Body of pancreas (tissue), 4 donors: ENCODE measurements at regions not wholly inside any gene's neighbourhood (a gene's known extent, or its start where the extent isn't known, plus 50 kb on each side); places are given as distances from the start of the nearest gene placed in this dataset.
A peak's percentile ranks its signal among the peaks of the same experiment; 100 is the strongest.

Experiments
- ATAC-seq: fragments of 150-250 bp; one replicate; pipeline ENCODE4 v1.9.1; 2016
- DNase-seq, 4 donors: peaks; one replicate each; pipeline ENCODE4 v3.0.0-alpha.2; 2019
- H3K27ac ChIP-seq, 4 donors: fragments of 200-600 bp; sonication (generic); 1 replicate in 3 of 4; 2 replicates in 1 of 4; pipeline versions ENCODE4 v1.5.1 to v1.6.1; 2016 to 2019; ENCODE audit warnings: mild to moderate bottlenecking in 1 of 4, mixed read lengths in 1 of 4, moderate library complexity in 1 of 4
- H3K27me3 ChIP-seq, 2 donors: fragments of 200-600 bp; sonication (generic); one replicate each; pipeline ENCODE4 v1.6.0; 2016; ENCODE audit warnings: mild to moderate bottlenecking in 1 of 2
- H3K36me3 ChIP-seq, 2 donors: fragments of 200-600 bp; sonication (generic); replicated peaks in 1 of 2; 2 replicates each; pipeline ENCODE4 v1.5.1; 2016; ENCODE audit warnings: low read depth in 2 of 2; ENCODE audit not compliant: insufficient read depth in 1 of 2
- H3K4me1 ChIP-seq: fragments of 200-600 bp; sonication (generic); one replicate; pipeline ENCODE4 v1.6.0; 2016
- H3K4me3 ChIP-seq, 2 donors: fragments of 200-600 bp; sonication (generic); 1 replicate in 1 of 2; 2 replicates in 1 of 2; pipeline ENCODE4 v1.5.1; 2016 to 2019
- H3K9me3 ChIP-seq, 3 donors: fragments of 200-600 bp; sonication (generic); 1 replicate in 2 of 3; 2 replicates in 1 of 3; pipeline ENCODE4 v1.5.1; 2016
- POLR2A ChIP-seq, 3 donors: fragments of 450-650 bp; IDR thresholded peaks; one replicate each; pipeline ENCODE4 v1.6.1; 2016; ENCODE audit warnings: antibody characterized with exemption in 3 of 3, mild to moderate bottlenecking in 2 of 3
- WGBS, 2 donors: methylation state at CpG; one replicate each; pipeline ENCODE4 v1.1.5; 2017; 5-methylcytosine and 5-hydroxymethylcytosine counted together
- intact Hi-C: fragments of 100-400 bp; cut with DNase I; formaldehyde crosslinking; loops from one replicate; pipeline ENCODE4 v1.15.1; 2023
- TF ChIP-seq, protein P1 (sequence below), 7 experiments: fragments of 450-650 bp in 4 of 7; fragments of 200-600 bp in 3 of 7; sonication (generic) in 3 of 7; IDR thresholded peaks; one replicate each; pipeline ENCODE4 v1.5.1; 2016 to 2019; ENCODE audit warnings: antibody characterized with exemption in 7 of 7

DNA sequence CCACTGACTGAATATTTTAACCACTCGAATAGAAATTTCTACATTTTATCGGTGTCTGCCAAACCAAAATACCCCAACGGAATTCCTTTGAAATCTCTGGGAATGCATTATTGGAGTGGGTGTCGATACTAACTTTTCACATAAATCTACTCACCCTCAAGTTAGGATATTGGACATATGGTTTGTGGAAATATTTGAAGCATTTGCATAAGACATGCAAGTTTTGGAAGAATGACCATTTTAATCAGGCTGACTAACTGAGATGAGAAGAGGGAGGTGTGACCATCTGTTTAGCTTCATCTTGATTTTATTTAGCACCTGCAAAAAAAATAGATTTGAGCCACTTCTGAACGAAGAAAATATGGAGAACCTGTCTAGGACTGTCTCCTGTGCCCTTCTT is 61.2 kb downstream of the KLF6 start:
- Histone ChIP-seq H3K27me3 (no peaks in the 10 kb centered on the region), H3K4me3 (no peak overlapping the region), H3K36me3 (no peaks in the 10 kb centered on the region), H3K4me1 (peaks cover 18% of the 10 kb centered on the region), H3K9me3 (no peaks in the 10 kb centered on the region), H3K27ac (no peak overlapping the region)
- DNase-seq (no peak), ATAC-seq (no peak)
- WGBS, 2 donors: 77 to 82% methylated on average over 5 of the region's 5 CpGs
- TF ChIP-seq, protein P1, sequence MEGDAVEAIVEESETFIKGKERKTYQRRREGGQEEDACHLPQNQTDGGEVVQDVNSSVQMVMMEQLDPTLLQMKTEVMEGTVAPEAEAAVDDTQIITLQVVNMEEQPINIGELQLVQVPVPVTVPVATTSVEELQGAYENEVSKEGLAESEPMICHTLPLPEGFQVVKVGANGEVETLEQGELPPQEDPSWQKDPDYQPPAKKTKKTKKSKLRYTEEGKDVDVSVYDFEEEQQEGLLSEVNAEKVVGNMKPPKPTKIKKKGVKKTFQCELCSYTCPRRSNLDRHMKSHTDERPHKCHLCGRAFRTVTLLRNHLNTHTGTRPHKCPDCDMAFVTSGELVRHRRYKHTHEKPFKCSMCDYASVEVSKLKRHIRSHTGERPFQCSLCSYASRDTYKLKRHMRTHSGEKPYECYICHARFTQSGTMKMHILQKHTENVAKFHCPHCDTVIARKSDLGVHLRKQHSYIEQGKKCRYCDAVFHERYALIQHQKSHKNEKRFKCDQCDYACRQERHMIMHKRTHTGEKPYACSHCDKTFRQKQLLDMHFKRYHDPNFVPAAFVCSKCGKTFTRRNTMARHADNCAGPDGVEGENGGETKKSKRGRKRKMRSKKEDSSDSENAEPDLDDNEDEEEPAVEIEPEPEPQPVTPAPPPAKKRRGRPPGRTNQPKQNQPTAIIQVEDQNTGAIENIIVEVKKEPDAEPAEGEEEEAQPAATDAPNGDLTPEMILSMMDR (IDR thresholded peaks at IDR 0.05): no peak
- no peak for TF ChIP-seq POLR2A (IDR thresholded peaks at IDR 0.05)
- intact Hi-C loops: no loop called here

DNA sequence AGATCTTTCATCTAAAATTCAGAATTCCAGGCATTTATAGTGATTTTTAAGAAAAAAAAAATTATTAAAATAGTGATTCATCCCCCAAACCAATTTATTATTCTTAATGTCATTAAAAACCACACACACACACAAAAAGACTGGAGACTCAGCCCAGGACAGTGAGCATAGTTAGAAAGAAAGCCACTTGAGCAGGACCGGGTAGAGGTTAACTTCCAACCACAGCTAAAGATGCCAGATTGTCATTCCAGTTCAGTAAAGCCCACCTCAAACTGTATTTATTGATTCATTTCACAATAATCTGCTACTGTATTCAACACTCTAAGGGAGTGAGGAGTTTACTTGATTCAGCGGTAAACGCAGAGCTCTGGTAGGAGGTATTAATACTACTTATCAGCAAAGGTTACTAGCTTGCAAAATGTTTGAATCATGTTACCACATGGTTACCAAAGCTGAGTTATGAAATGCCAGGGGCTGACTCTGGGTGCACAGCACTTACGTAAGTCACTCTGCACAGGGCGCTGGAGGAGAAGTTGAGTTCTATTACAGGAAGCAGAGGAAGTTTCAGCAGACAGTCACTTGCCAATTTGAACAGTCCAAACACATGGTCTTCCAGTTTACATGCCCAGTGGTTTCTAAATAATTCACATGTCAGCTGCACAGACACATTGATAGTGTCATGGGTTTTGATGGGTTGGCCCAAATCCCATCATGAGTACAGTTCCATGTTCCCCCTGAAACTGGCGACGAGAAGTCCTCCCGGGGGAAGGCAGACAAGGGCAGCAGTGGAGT is 64.6 kb downstream of the KLF6 start:
- ATAC-seq: no peak
- intact Hi-C loops: no loop called here
- Histone ChIP-seq H3K27me3 (no peaks in the 10 kb centered on the region), H3K4me3 (no peak overlapping the region), H3K4me1 (peaks cover 19% of the 10 kb centered on the region), H3K9me3 (no peaks in the 10 kb centered on the region), H3K36me3 (no peaks in the 10 kb centered on the region), H3K27ac (peak overlapping the region in 1 of 4 donors; percentile 19)
- DNase-seq: peak in 3 of 4 donors; percentile 20 to 80 (median 38)
- 71 to 94% methylated on average over 8 of the region's 8 CpGs for WGBS, 2 donors
- TF ChIP-seq, protein P1 (IDR thresholded peaks at IDR 0.05): no peak
- no peak for TF ChIP-seq POLR2A (IDR thresholded peaks at IDR 0.05)

DNA sequence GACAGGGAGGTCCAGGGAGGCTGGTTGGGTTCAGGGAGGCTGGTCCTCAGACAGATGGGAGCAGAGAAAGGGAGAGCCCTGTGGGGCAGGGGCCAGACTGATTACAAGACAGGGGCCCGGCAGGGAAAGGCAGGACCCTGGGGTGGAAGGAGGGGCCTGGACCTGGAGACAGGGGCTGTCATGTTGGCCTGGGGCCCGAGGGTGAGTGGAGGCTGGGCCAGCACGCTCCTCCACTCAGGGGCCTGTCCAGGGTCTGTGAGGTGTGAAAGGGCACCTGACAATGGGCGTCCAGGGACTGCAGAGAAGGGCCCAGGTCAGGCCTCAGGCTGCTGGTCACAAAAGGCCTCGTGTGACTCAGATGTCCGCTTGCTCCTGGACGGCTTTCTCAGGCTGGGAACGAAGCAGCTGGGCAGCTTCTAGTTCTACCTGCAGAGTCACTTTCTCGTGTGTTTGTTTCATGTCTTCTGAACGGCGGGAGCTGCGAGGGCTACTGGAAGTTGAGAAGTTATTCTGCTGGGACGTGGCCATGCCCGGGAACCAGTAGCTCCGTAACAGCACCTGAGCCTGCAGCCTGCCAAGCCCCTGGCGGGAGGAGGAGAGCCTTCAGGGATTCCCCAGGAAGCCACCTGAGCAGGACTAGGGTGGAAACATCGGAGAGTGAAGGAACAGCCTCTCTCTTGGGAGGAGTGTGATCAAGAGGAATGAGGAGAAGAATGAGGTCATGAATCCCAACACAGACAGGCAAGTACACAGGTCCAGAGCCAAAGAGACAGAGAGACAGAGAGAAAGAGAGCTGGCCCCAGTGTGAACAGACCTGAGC is 65.8 kb downstream of the KLF6 start:
- DNase-seq: peak; percentile 82 to 94 (median 89)
- intact Hi-C loops: no loop called here

DNA sequence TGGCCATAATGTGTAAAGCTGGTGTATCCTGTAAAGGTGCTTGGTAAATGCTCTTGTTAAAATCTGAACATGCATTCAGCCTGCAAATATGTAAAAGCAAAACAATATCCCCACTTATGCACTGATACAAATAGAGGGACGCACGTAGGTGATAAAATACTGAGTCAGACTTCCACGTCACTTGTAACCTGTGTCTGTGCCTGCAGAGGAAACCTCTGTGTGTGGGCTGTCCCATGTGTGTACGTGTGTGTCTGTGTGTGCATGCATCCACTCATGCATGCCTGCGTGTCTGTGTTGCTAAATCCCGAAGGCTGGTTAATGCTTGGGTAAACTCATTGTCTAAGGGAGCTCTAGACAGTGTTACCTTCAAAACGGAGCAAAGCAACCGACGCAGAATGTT is 68.9 kb downstream of the KLF6 start:
- Histone ChIP-seq H3K36me3 (no peaks in the 10 kb centered on the region), H3K4me3 (no peak overlapping the region), H3K4me1 (peaks cover 19% of the 10 kb centered on the region), H3K27me3 (no peaks in the 10 kb centered on the region), H3K27ac (no peak overlapping the region), H3K9me3 (no peaks in the 10 kb centered on the region)
- intact Hi-C loops: no loop called here
- no peak for ATAC-seq
- TF ChIP-seq POLR2A (IDR thresholded peaks at IDR 0.05): no peak
- TF ChIP-seq, protein P1 (IDR thresholded peaks at IDR 0.05): no peak
- 87% methylated on average over 9 of the region's 9 CpGs for WGBS, 2 donors
- no peak for DNase-seq

More for the DNA sequence above, 65.8 kb downstream of the KLF6 start:
- H3K4me1 ChIP-seq: peaks cover 19% of the 10 kb centered on the region
- H3K36me3 ChIP-seq: no peaks in the 10 kb centered on the region
- no peaks in the 10 kb centered on the region for H3K9me3 ChIP-seq
- peak in 2 of 3 donors; percentile 36 to 39 for TF ChIP-seq POLR2A (IDR thresholded peaks at IDR 0.05)
- TF ChIP-seq, protein P1 (IDR thresholded peaks at IDR 0.05): peak in 3 of 7 experiments; percentile 18 to 27 (median 25)
- H3K27me3 ChIP-seq: no peaks in the 10 kb centered on the region
- no peak overlapping the region for H3K4me3 ChIP-seq
- 38 to 57% methylated on average over 12 to 17 of the region's 17 CpGs for WGBS, 2 donors
- ATAC-seq: peak; percentile 91
- peak overlapping the region; percentile 72 to 82 (median 74) for H3K27ac ChIP-seq
